CD4-positive, alpha-beta T cell (primary cell): ENCODE measurements at regions not wholly inside any gene's neighbourhood (a gene's known extent, or its start where the extent isn't known, plus 50 kb on each side); places are given as distances from the start of the nearest gene placed in this dataset.

Experiments used
- ATAC-seq: fragments of 200-7000 bp; cut with Tn5 transposase; one replicate; pipeline ENCODE4 v1.10.0; 2022; ENCODE audit warnings: mild to moderate bottlenecking; ENCODE audit not compliant: poor library complexity
- CTCF ChIA-PET: fragments of 350-600 bp; sonication (Branson Sonifier 250); formaldehyde crosslinking; loops from one replicate; lab custom pipeline; 2021; ENCODE audit warnings: antibody characterized with exemption, inconsistent platforms; lab: Charles Lee
- POLR2A ChIA-PET: fragments of 350-600 bp; sonication (Branson Sonifier 250); formaldehyde crosslinking; loops from one replicate; lab custom pipeline; 2021; ENCODE audit warnings: antibody characterized with exemption, inconsistent platforms; lab: Charles Lee
- DNase-seq, 14 experiments: peaks; one replicate each; pipeline ENCODE4 v3.0.0-alpha.2; 2013 to 2020; ENCODE audit warnings: mixed read lengths in 2 of 14
- H3K27ac ChIP-seq, 2 donors: one replicate each; pipeline versions ENCODE4 v1.5.1 to v1.7.0; 2013; ENCODE audit warnings: low read length in 2 of 2, low read depth in 1 of 2, mild to moderate bottlenecking in 1 of 2
- H3K27me3 ChIP-seq, 2 experiments: 1 replicate in 1 of 2; 2 replicates in 1 of 2; pipeline versions ENCODE4 v1.6.1 to v1.7.0; 2013; ENCODE audit warnings: low read length in 2 of 2, control low read depth in 1 of 2, mild to moderate bottlenecking in 1 of 2, moderate library complexity in 1 of 2; ENCODE audit not compliant: insufficient read depth in 2 of 2, control insufficient read depth in 1 of 2
- H3K36me3 ChIP-seq: one replicate; pipeline ENCODE4 v1.6.1; 2013; ENCODE audit warnings: low read length, control low read depth; ENCODE audit not compliant: insufficient read depth
- H3K4me1 ChIP-seq: one replicate; pipeline ENCODE4 v1.6.1; 2013; ENCODE audit warnings: low read length, control low read depth; ENCODE audit not compliant: insufficient read depth
- H3K4me3 ChIP-seq: one replicate; pipeline ENCODE4 v1.5.1; 2013; ENCODE audit warnings: mild to moderate bottlenecking, low read length, moderate library complexity
- H3K9me3 ChIP-seq, 2 experiments: 1 replicate in 1 of 2; 2 replicates in 1 of 2; pipeline versions ENCODE4 v1.6.1 to v1.7.0; 2013; ENCODE audit warnings: low read length in 2 of 2, mild to moderate bottlenecking in 2 of 2, control low read depth in 1 of 2, moderate library complexity in 1 of 2; ENCODE audit not compliant: control insufficient read depth in 1 of 2, insufficient read depth in 1 of 2
- H3K27ac Mint-ChIP-seq: one replicate; pipeline ENCODE4 v1.8.0; 2020; ENCODE audit warnings: mixed read lengths
- H3K27me3 Mint-ChIP-seq: one replicate; pipeline ENCODE4 v1.8.0; 2021; ENCODE audit warnings: mixed read lengths
- H3K36me3 Mint-ChIP-seq: one replicate; pipeline ENCODE4 v1.8.0; 2021; ENCODE audit warnings: low read depth, mixed read lengths
- H3K4me1 Mint-ChIP-seq: one replicate; pipeline ENCODE4 v1.8.0; 2021; ENCODE audit warnings: low read depth, mixed read lengths
- H3K4me3 Mint-ChIP-seq: one replicate; pipeline ENCODE4 v1.8.0; 2020; ENCODE audit warnings: mild to moderate bottlenecking, mixed read lengths
- H3K9me3 Mint-ChIP-seq: one replicate; pipeline ENCODE4 v1.8.0; 2020; ENCODE audit warnings: mixed read lengths
- CTCF ChIP-seq: fragments of 200-600 bp; IDR thresholded peaks from one replicate; pipeline ENCODE4 v1.8.0; 2022; ENCODE audit warnings: antibody characterized with exemption, mild to moderate bottlenecking
- intact Hi-C, 2 experiments: fragments of 100-400 bp; cut with DNase I in 1 of 2; cut with micrococcal nuclease in 1 of 2; formaldehyde crosslinking; loops; one replicate each; pipeline versions ENCODE4 v1.15.1 to v1.9.0; 2023 to 2025; cut with DNase I, micrococcal nuclease

GRCh38 chr1:56183151-56183550, 396.2 kb downstream of the PLPP3 start:
- no peaks in the 10 kb centered on the region for H3K27me3 ChIP-seq
- Mint-ChIP-seq H3K4me3 (no peak overlapping the region), H3K36me3 (no peaks in the 10 kb centered on the region), H3K27me3 (no peaks in the 10 kb centered on the region), H3K9me3 (no peaks in the 10 kb centered on the region), H3K27ac (no peak overlapping the region), H3K4me1 (no peaks in the 10 kb centered on the region)
- DNase-seq (no peak), ATAC-seq (no peak)
- H3K4me3 ChIP-seq, result no peak overlapping the region
- ChIA-PET POLR2A (no interaction called here), CTCF (no interaction called here)
- H3K27ac ChIP-seq, result no peak overlapping the region
- H3K4me1 ChIP-seq, result no peaks in the 10 kb centered on the region
- intact Hi-C loops, result no loop called here
- no peaks in the 10 kb centered on the region for H3K36me3 ChIP-seq
- no peak for TF ChIP-seq CTCF
- no peaks in the 10 kb centered on the region for H3K9me3 ChIP-seq

GRCh38 chr1:56180520-56181190, 398.7 kb downstream of the PLPP3 start:
- intact Hi-C loops, result no loop called here
- no peaks in the 10 kb centered on the region for H3K27me3 ChIP-seq
- H3K36me3 ChIP-seq, result no peaks in the 10 kb centered on the region
- no peak for TF ChIP-seq CTCF
- POLR2A ChIA-PET, result no interaction called here
- no peak overlapping the region for H3K4me3 ChIP-seq
- no peak overlapping the region for H3K4me3 Mint-ChIP-seq
- no peak overlapping the region for H3K27ac ChIP-seq
- no peak for ATAC-seq
- CTCF ChIA-PET, result no interaction called here
- H3K4me1 Mint-ChIP-seq, result no peaks in the 10 kb centered on the region
- no peaks in the 10 kb centered on the region for H3K4me1 ChIP-seq
- no peaks in the 10 kb centered on the region for H3K36me3 Mint-ChIP-seq
- H3K27ac Mint-ChIP-seq, result no peak overlapping the region
- DNase-seq, result no peak
- no peaks in the 10 kb centered on the region for H3K9me3 ChIP-seq
- no peaks in the 10 kb centered on the region for H3K9me3 Mint-ChIP-seq
- no peaks in the 10 kb centered on the region for H3K27me3 Mint-ChIP-seq

GRCh38 chr1:56179543-56179942, 399.8 kb downstream of the PLPP3 start:
- ATAC-seq (no peak), DNase-seq (no peak)
- H3K36me3 Mint-ChIP-seq, result no peaks in the 10 kb centered on the region
- no peaks in the 10 kb centered on the region for H3K9me3 Mint-ChIP-seq
- POLR2A ChIA-PET, result no interaction called here
- Histone ChIP-seq H3K36me3 (no peaks in the 10 kb centered on the region), H3K4me3 (no peak overlapping the region), H3K4me1 (no peaks in the 10 kb centered on the region), H3K27me3 (no peaks in the 10 kb centered on the region), H3K27ac (no peak overlapping the region), H3K9me3 (no peaks in the 10 kb centered on the region)
- no peaks in the 10 kb centered on the region for H3K4me1 Mint-ChIP-seq
- CTCF ChIA-PET, result no interaction called here
- H3K27ac Mint-ChIP-seq, result no peak overlapping the region
- intact Hi-C loops, result no loop called here
- H3K27me3 Mint-ChIP-seq, result no peaks in the 10 kb centered on the region
- no peak overlapping the region for H3K4me3 Mint-ChIP-seq
- no peak for TF ChIP-seq CTCF
